HG02678 (cell line): ENCODE measurements at regions not wholly inside any gene's neighbourhood (a gene's known extent, or its start where the extent isn't known, plus 50 kb on each side); places are given as distances from the start of the nearest gene placed in this dataset.

Source experiments
- ATAC-seq: cut with Tn5 transposase; IDR thresholded peaks from one replicate; pipeline ENCODE4 v1.9.1; 2021; ENCODE audit warnings: mild to moderate bottlenecking, moderate library complexity; ENCODE audit not compliant: unreplicated experiment

- no peak for ATAC-seq
Observed at GRCh38 chr3:174767853-174768382, 91.2 kb upstream of the NAALADL2 start.

- no peak for ATAC-seq
Observed at GRCh38 chr3:174769171-174769570, 90.0 kb upstream of the NAALADL2 start.

DNA sequence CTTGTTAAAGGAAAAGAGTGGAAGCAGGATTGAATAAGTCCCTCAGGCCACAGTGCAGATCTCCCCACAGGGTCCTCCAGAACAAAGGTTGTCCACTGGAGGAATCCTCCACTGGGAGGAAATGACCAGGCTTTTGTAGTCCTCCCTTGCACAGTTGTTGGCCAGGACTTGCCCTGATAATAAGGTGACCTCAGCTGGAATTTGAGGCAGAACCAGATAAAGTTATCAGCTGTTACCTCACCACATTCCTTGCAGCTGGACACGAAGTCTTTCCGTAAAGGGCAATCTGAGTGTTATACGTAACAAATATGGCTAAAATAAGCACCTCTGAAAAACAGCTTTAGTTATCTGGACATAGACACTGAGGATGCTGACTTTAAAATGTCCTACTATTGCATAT, 83.5 kb upstream of the NAALADL2 start:
- no peak for ATAC-seq

DNA sequence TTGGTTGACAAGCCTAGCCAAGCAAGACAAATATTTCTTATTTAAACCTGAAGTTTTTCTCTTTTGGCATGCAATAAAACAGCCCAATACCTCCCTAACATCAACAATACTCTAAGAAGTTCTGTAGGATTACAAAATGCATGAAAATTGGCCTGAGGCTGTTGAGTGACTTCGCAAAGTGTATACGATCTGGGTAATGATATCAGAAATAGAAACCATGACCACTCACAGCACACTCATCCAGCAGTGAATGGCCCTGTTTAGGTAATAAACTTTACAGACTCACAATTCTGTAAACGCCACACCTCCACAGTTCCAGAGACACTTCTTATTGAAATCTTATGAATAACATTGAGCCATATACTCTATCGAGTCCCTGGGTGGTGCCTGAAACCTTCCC, 83.0 kb upstream of the NAALADL2 start:
- ATAC-seq, result no peak

- no peak for ATAC-seq
Observed at GRCh38 chr3:174776636-174777035, 82.5 kb upstream of the NAALADL2 start.

GRCh38 chr3:174777813-174778212, 81.3 kb upstream of the NAALADL2 start:
- ATAC-seq, result no peak

- ATAC-seq, result no peak
Observed at GRCh38 chr3:174783502-174783901, 75.6 kb upstream of the NAALADL2 start.

GRCh38 chr3:174784206-174784934, 74.8 kb upstream of the NAALADL2 start:
- ATAC-seq, result no peak

GRCh38 chr3:174786825-174787224, 72.3 kb upstream of the NAALADL2 start:
- no peak for ATAC-seq

GRCh38 chr3:174791161-174791560, 68.0 kb upstream of the NAALADL2 start:
- no peak for ATAC-seq

GRCh38 chr3:174792864-174793263, 66.3 kb upstream of the NAALADL2 start:
- no peak for ATAC-seq
